GM18861 (cell line): ENCODE measurements at regions not wholly inside any gene's neighbourhood (a gene's known extent, or its start where the extent isn't known, plus 50 kb on each side); places are given as distances from the start of the nearest gene placed in this dataset.
"Not testable (repeated sequence)": the region's sequence is repeated elsewhere in the genome, so short reads cannot be mapped to it uniquely, and the experiment has no call there.

ENCODE experiments used
- ATAC-seq: cut with Tn5 transposase; IDR thresholded peaks from one replicate; pipeline ENCODE4 v1.9.1; 2021; ENCODE audit not compliant: unreplicated experiment

DNA sequence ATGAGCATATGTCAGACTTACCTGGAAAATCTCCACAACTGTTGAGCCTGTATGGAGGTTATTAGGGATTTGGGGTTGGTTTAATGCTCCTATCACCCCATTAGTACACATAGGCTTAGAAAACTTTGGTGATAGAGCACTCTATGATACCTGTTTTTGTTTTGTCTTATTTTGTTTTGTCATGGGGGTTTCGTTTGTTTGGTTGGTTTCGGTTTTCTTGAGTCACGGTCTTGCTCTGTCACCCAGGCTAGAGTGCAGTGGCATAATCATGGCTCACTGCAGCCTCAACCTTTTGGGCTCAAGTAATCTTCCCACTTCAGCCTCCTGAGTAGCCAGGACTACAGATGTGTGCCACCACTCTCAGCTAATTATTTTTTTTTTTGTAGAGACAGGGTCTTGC lies 70.0 kb downstream of the MZT1 start:
- ATAC-seq: no peak

GRCh38 chr13:72656357-72656756 lies 71.1 kb downstream of the MZT1 start:
- ATAC-seq: no peak

DNA sequence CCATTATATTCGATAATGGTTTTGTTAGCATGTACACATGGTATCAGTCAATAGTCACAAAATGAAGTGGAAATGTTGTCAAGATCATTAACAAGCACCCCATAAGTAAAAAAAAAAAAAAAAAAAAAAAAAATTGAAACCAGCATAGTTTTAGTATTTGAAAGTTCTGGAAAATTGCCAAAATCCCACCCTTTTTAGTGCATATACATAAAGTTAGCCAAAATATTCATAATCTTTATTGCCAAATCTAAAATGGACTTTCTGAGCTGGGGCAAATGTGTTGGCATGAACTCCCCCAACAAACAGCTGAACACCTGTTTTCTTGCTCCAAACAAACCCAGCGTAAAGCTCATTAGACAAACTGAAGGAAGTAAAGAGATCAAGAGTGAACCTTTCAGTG lies 73.9 kb downstream of the MZT1 start:
- no peak for ATAC-seq

DNA sequence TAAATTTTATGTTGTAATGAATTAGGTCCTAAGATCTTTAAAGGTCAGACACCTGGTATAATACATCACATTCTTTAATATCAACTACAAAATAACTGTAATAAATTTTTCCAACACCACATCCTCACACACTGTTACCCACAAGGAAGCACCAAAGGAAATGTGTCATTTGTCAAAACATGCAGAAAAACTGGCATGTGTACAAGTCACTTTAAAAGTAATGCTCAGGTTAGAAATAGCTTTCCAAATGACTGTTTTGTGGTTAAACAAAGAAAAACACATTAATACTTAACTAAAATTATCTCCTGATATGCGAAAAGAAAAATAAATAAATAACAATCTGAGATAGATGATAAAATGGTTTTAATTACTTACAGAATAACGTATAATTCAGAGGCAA lies 74.7 kb downstream of the MZT1 start:
- ATAC-seq: no peak

GRCh38 chr13:72651144-72651543 lies 76.3 kb downstream of the MZT1 start:
- ATAC-seq: no peak

GRCh38 chr13:72650051-72650700 lies 77.3 kb downstream of the MZT1 start:
- no peak for ATAC-seq

DNA sequence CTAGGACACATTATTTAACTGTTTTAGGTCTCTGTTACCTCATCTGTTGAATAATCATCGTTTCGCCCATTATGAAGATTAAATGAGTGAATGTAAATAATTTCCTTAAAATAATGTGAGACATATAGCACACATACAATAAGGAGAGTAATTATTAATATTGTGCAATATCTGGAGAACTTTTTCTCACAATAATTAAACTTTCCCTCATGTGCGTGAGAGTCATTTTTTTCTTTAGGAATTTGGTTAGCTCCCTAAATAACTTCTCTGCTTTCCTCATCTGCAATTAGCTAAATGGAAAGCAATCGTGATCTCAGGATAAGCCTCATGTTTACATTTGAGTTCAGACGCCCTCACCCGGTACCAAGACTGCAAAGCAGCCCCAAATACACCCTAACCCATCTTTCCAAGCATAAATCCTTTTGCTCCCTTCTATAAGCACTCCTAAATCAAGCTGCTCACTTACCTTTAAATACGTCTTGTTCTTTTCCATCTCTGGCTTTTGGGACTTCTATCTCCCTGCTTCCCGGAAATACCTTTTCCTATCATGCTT lies 78.8 kb downstream of the MZT1 start:
- ATAC-seq: no peak

DNA sequence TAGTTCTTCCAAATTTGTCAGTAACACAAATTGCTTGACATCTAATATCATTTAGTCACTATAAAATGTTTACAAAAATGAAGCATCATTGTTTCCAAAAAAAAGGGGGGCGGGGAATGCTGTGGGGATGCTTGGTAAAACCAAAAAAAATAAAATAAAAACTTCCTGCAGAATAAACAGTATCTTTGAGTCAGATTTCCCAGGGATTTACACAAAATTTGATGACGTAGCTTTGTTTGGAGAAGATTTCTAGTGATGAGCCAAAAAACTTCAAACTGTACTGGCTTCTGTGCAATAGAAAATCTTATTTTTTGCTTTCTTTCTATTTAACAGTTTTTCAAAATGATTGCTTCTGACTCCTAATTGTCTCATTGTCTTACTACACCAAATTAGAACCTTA lies 80.0 kb downstream of the MZT1 start:
- no peak for ATAC-seq

GRCh38 chr13:72645521-72645920 lies 81.9 kb downstream of the MZT1 start:
- no peak for ATAC-seq

DNA sequence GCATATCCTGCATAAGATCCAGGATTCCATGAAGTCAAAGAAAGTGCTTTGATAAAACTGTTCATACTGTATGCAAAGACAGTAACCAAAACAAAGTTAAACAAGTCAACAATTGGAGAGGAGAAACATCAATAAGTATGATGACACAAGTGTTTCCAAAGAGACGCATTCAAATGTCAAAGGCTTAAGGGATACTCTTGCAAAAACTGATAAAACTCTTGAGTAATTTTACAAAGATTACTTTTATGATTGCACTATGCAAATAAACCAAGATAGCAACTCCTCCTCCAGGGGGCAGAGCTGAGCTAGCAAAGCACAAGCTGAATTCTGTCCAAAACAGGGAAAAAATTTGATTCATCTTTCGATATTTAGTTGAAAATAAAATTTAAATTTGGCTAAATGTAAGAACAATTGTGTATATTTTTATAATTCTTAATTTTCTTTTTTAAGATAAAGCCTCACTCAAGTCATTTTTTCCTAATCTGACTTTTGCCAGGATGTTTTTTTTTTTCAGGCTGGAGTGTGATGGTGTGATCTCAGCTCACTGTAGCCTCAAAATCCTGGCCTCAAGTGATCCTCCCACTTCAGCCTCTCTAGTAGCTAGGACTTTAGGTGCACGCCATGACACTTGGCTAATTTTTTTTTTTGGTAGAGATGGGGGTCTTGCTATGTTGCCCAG lies 84.0 kb downstream of the MZT1 start:
- peak; percentile 62 for ATAC-seq

- no peak for ATAC-seq
These were observed 88.1 kb downstream of the MZT1 start for GRCh38 chr13:72639377-72639776.

- ATAC-seq: no peak
These were observed 89.2 kb downstream of the MZT1 start for GRCh38 chr13:72638059-72638815.

- no peak for ATAC-seq
These were observed 89.9 kb downstream of the MZT1 start for GRCh38 chr13:72637561-72637960.

DNA sequence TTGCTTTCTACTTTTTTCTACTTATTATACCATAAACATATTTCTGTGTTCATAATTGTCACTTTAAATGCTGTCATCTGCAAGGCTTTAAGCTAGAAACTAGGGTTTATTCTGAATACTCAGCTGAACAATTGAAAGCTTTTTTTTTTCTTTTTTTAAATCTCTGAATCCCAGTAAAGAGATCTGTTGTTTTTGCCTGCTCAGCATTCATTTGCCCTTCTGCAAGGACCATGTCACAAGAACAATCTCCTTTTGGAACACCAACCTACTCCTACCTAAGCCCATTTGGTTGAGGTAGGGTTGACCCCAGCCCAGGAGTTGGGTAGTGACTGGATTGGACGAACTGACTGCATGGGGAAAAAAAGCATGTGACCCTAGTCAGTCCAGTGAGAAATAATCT lies 92.6 kb downstream of the MZT1 start:
- no peak for ATAC-seq

DNA sequence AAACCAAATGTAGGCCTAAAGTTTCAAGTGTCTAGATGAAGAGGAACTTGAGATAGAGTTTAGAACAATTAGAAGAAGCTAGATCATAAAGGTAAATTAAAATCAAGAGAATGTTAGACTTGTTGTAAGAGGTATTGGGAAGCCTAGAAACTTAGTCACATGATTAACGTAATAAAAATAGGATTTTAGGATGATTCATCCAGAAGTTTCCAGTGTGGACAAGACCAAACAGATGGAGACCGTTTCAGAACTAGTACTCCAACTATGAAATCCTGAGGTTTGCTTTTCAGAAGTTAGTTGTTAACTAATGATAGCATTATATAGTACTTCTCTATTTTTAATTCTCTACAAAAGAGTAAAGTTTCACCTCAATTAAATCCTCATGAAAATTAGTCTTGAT lies 104.9 kb downstream of the MZT1 start:
- ATAC-seq: no peak

DNA sequence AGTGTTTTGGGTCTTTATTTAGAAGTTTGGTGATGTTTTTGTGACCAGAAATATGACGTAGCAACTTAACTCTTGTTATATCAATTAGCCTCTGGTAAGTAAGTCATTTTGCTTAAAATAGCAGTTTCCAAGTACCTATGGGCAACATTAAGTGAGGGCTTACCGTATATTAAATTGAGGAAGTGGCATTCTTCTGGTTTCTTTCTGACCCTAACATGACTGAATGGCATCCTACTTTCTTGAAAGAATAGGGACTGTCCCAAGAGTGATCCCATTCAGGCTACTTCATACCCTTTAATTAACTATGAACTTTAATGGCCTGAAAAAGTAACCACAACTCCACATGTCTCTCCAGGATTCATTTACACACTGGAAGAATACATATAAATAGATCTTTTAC lies 106.6 kb downstream of the MZT1 start:
- ATAC-seq: no peak

GRCh38 chr13:72617951-72618350 lies 109.5 kb downstream of the MZT1 start:
- no peak for ATAC-seq

DNA sequence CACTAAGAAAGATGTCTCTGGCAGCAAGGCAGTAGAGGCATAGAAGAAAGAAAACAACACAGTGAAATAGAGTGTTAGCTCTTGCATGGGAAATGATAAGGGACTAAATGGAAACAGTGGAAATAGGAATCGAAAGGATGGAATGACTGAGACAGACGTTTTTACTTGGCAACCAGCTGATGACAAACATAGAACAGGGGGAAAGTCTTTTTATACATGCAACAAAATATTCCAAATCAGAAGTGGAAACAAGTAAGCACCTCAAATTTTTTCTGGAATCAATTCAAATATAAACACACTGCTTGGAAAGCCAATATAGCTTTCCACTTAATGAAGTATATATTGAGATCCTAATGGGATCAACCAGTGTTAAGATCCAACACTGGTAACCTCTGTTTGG lies 110.2 kb downstream of the MZT1 start:
- no peak for ATAC-seq

- ATAC-seq: not testable (repeated sequence)
These were observed 117.1 kb downstream of the MZT1 start for GRCh38 chr13:72610251-72610891.

GRCh38 chr13:72599178-72599743 lies 128.2 kb downstream of the MZT1 start:
- no peak for ATAC-seq

DNA sequence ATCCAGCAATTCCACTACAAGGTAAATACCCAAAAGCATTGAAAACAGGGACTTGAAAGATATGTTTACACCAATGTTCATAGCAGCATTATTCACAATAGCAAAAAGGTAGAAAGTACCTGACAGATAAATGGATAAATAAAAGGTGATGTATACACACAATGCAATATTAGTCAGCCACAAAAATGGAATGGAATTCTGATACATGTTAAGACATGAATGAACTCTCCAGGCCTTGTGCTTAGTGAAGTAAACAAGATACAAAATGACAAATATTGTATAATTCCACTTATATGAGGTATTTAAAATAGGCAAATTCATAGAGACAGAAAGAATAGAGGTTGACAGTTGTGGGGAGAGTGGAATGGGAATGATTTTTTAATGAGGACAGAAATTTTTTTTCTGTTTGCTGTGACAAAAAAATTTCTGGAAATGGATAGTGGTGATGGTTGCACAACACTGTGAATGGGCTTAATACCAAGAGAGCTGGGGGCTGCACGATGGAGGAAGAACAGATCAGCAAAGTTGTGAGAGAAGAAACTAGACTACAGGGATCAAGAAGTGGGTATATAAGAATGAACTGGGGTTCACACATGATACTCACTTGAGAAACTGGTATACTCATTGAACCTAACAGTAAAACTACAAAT lies 137.2 kb downstream of the MZT1 start:
- no peak for ATAC-seq
